GM12865 (cell line): ENCODE measurements at regions not wholly inside any gene's neighbourhood (a gene's known extent, or its start where the extent isn't known, plus 50 kb on each side); places are given as distances from the start of the nearest gene placed in this dataset.
A peak's percentile ranks its signal among the peaks of the same experiment; 100 is the strongest.

Experiments
- DNase-seq: peaks from one replicate; pipeline ENCODE4 v3.0.0; 2010; ENCODE audit warnings: low read depth
- H3K4me3 ChIP-seq: 2 replicates; pipeline ENCODE4 v1.5.1; 2011; ENCODE audit warnings: mild to moderate bottlenecking, low read depth, low read length, control low read depth
- CTCF ChIP-seq: IDR thresholded peaks from 2 replicates; pipeline ENCODE4 v1.5.1; 2011; ENCODE audit warnings: low read length, control low read depth, low read depth, inconsistent platforms; ENCODE audit not compliant: insufficient read depth; ENCODE audit errors: missing control alignments

DNA sequence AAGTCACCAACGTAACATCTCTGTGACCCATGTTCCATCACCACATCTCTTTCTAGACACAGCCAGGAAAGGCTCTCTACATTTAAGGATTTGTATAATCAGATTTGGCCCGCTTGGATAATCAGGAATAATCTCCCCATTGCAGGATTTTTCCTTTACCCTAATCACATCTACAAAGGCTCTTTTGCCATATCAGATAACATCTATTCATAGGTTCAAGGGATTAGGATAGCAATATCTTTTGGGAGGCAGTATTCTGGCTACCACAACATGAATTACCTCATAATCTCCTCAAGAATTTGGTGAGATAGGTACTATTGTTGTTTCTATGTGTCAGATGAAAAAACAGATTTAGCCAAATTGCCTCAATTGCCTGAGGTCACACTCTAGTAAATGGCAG lies 142.8 kb upstream of the UBASH3B start:
- no peak for DNase-seq
- TF ChIP-seq CTCF: no peak
- H3K4me3 ChIP-seq: no peak overlapping the region

DNA sequence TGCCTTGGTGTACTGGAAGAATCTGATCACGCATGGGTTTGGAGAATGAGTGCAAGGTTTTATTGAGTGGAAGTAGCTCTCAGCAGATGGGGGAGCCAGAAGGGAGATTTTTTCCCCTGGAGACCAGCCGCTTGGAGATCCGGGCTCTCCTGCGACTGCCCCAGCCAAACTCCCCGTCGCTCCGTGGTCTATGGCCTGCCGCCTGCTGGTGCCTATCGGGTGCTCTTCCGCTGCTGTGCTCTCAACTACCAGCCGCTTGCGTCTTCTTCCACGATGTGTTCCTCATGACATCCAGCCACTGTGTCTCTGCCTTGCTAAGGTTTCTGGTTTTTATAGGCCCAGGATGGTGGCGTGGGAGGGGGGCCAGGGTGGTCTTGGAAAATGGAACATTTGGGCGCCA lies 145.6 kb upstream of the UBASH3B start:
- no peak for DNase-seq
- no peak overlapping the region for H3K4me3 ChIP-seq
- no peak for TF ChIP-seq CTCF

GRCh38 chr11:122509091-122509490 lies 146.4 kb upstream of the UBASH3B start:
- TF ChIP-seq CTCF: no peak
- H3K4me3 ChIP-seq: no peak overlapping the region
- no peak for DNase-seq

DNA sequence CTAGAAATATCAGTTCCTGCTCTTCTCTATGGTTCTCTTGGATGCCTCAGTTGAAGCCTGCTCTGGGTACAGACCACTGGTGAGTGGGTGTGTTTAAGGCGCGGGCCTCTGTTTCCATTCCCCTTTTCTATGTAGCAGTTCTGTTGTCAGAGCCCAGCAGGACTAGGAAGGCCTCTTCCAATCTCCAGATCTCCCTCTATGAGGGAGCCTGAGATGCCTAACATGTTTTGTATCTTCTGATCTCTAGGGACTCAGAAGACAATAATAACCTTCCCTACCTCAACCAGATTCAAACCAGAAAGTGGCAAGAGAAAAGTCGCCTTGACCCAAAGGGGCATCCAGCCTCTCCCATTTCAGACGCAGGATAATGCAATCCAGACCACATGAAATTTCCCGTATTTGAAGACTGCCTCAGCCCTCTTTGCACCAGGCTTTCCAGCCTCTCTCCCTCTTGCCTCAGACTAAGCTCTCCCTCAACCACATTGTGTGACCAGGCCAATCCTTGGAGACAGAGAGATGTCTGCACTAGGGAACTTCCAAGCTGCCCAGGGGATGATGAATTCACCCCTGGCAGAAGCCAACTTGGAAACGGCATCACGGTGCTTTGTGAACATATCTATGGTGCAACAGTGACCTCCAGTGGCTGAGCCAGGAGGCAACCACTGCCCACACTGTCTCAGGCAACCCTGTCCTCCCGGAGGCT lies 150.1 kb upstream of the UBASH3B start:
- no peak overlapping the region for H3K4me3 ChIP-seq
- peak; percentile 80 for TF ChIP-seq CTCF
- DNase-seq: peak; percentile 63

DNA sequence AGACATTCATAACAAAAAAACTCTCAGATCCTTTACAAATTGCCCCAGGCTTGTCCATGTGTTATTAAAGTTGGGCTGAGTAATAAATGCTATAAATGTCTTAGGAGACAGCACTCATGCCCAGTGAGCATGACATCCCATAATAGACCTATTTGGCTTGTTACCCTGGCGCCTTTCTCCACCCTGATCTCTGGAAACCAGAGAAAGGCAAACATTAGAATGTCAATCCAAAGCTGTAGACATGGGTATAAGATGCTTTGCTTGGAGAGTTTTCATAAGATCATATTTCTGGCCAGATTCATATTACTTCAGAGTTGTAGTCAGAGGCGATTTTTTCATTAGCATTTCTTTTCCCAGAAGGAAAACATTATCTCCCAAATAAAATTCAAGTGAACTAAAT lies 161.3 kb upstream of the UBASH3B start:
- H3K4me3 ChIP-seq: no peak overlapping the region
- TF ChIP-seq CTCF: no peak
- no peak for DNase-seq

DNA sequence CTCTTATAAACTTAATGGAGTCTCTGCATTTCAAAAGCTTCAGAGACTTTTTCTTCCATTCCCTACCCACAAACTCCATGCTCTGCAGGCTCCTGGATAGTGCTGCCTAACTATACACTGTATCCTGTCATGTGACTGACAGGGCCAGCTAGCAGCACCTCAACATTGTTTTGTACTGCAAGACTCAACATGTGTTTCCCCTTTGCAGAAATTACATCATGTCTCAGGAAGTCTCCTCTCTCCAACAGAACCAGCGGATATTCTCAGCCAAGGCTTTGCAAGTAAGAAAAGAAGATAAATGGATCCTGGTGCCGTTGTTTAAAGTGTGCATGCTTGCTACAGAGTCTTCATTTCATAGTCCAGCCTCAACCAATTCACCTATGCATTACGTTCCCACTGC lies 164.0 kb upstream of the UBASH3B start:
- no peak for TF ChIP-seq CTCF
- H3K4me3 ChIP-seq: no peak overlapping the region
- DNase-seq: no peak

DNA sequence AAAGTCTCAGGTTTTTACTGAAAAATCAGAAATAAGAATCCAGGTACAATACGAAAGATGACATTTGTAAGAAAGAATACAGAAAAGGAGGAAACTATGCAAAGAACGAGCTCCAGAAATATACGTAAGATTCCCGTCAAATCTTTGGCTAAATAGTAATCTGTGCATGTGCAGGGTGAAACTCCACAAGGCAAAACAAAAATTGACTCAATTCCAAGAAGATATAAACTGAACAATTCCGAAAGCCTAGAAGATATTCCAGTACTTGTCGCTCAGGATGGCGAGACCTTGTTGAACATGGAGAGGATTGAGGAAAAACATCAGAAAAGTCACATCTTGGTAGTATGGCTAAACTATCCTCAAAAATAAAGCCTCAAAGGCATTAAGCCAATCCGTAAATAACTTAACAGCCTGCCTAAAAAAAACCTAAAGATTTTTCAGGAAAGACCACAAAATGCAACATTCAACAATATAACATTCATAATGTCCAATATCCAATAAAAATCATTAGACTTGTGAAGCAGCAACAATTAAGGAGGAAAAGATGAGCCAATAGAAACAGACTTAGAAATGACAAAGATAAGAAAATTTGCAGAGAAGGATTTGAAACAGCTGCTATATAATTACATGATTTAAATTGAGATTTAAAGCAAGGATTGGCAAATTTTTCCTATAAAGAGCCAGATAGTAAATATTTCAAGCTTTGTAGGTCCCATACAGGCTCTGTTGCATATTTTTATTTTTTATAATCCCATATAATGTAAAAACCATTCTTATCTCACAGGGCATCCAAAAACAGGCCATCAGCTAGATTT lies 166.4 kb upstream of the UBASH3B start:
- DNase-seq: no peak
- no peak for TF ChIP-seq CTCF
- H3K4me3 ChIP-seq: no peak overlapping the region
